Neutrophil (primary cell): ENCODE measurements at regions not wholly inside any gene's neighbourhood (a gene's known extent, or its start where the extent isn't known, plus 50 kb on each side); places are given as distances from the start of the nearest gene placed in this dataset.

ENCODE experiments used
- H3K27ac ChIP-seq: fragments of 200-600 bp; sonication (generic); 2 replicates; pipeline ENCODE4 v1.5.1; 2016; ENCODE audit warnings: mild to moderate bottlenecking, moderate library complexity
- H3K27me3 ChIP-seq: fragments of 200-600 bp; sonication (generic); 2 replicates; pipeline ENCODE4 v1.6.0; 2016; ENCODE audit warnings: mild to moderate bottlenecking
- H3K36me3 ChIP-seq: fragments of 200-600 bp; sonication (generic); 2 replicates; pipeline ENCODE4 v1.5.1; 2017
- H3K4me1 ChIP-seq, 2 experiments: fragments of 200-600 bp in 1 of 2; sonication (generic) in 1 of 2; 1 replicate in 1 of 2; 2 replicates in 1 of 2; pipeline versions ENCODE4 v1.5.1 to v1.6.1; 2013 to 2016; ENCODE audit warnings: low read depth in 1 of 2, low read length in 1 of 2, mild to moderate bottlenecking in 1 of 2, moderate library complexity in 1 of 2; ENCODE audit not compliant: control insufficient read depth in 1 of 2, insufficient read depth in 1 of 2
- H3K4me3 ChIP-seq, 2 experiments: fragments of 200-600 bp in 1 of 2; sonication (generic) in 1 of 2; 1 replicate in 1 of 2; 2 replicates in 1 of 2; pipeline ENCODE4 v1.5.1; 2013 to 2016; ENCODE audit warnings: low read depth in 1 of 2, low read length in 1 of 2, mild to moderate bottlenecking in 1 of 2, moderate library complexity in 1 of 2
- H3K9me3 ChIP-seq: fragments of 200-600 bp; sonication (generic); 2 replicates; pipeline ENCODE4 v1.5.1; 2016
- TF ChIP-seq, protein P1 (sequence below): fragments of 200-600 bp; sonication (generic); IDR thresholded peaks from 2 replicates; pipeline ENCODE4 v1.5.1; 2016; ENCODE audit warnings: antibody characterized with exemption

GRCh38 chr6:145026267-145026679, 709.0 kb downstream of the EPM2A start:
- TF ChIP-seq, protein P1, sequence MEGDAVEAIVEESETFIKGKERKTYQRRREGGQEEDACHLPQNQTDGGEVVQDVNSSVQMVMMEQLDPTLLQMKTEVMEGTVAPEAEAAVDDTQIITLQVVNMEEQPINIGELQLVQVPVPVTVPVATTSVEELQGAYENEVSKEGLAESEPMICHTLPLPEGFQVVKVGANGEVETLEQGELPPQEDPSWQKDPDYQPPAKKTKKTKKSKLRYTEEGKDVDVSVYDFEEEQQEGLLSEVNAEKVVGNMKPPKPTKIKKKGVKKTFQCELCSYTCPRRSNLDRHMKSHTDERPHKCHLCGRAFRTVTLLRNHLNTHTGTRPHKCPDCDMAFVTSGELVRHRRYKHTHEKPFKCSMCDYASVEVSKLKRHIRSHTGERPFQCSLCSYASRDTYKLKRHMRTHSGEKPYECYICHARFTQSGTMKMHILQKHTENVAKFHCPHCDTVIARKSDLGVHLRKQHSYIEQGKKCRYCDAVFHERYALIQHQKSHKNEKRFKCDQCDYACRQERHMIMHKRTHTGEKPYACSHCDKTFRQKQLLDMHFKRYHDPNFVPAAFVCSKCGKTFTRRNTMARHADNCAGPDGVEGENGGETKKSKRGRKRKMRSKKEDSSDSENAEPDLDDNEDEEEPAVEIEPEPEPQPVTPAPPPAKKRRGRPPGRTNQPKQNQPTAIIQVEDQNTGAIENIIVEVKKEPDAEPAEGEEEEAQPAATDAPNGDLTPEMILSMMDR, result no peak
- Histone ChIP-seq H3K27ac (no peak overlapping the region), H3K4me3 (no peak overlapping the region)

GRCh38 chr6:145028144-145028818, 707.0 kb downstream of the EPM2A start:
- Histone ChIP-seq H3K27me3 (no peaks in the 10 kb centered on the region), H3K4me1 (no peaks in the 10 kb centered on the region), H3K4me3 (no peak overlapping the region), H3K9me3 (no peaks in the 10 kb centered on the region), H3K36me3 (no peaks in the 10 kb centered on the region), H3K27ac (no peak overlapping the region)
- TF ChIP-seq, protein P1, result no peak

More at GRCh38 chr6:145026267-145026679, 709.0 kb downstream of the EPM2A start:
- H3K36me3 ChIP-seq, result no peaks in the 10 kb centered on the region
- no peaks in the 10 kb centered on the region for H3K4me1 ChIP-seq
- no peaks in the 10 kb centered on the region for H3K27me3 ChIP-seq
- no peaks in the 10 kb centered on the region for H3K9me3 ChIP-seq

- Histone ChIP-seq H3K4me3 (no peak overlapping the region), H3K4me1 (no peaks in the 10 kb centered on the region), H3K36me3 (no peaks in the 10 kb centered on the region), H3K27ac (no peak overlapping the region), H3K9me3 (no peaks in the 10 kb centered on the region), H3K27me3 (no peaks in the 10 kb centered on the region)
- TF ChIP-seq, protein P1, result no peak
These were observed 704.3 kb downstream of the EPM2A start for GRCh38 chr6:145031001-145031400.

GRCh38 chr6:145031962-145032361, 703.4 kb downstream of the EPM2A start:
- Histone ChIP-seq H3K27ac (no peak overlapping the region), H3K36me3 (no peaks in the 10 kb centered on the region), H3K27me3 (no peaks in the 10 kb centered on the region), H3K4me3 (no peak overlapping the region), H3K4me1 (no peaks in the 10 kb centered on the region), H3K9me3 (no peaks in the 10 kb centered on the region)
- TF ChIP-seq, protein P1, result no peak

DNA sequence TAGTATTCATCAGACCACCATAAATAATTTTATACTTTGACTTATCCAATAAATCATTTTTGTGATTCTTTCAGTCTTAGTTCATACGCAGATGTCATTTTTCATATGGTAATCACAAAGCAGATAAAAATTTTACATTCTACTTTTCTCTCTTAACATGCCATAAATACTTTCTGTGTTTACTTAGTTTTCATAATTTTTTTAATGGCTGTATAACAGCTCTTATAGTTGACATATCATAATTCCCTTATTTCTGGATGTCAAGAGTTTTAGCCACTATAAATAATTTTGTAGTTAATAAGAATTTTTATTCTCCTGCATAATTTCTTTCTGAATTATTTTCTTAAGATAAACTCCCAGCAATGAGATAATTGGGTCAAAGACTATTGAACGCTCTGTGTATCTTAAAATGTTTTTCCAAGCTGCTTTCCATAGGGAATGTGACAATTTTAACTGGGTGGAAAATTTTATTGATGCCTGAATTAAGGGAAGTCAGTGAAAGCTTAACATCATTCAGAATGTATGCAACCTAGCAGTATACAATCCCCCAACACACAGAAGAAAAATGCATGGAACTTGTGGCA, 702.7 kb downstream of the EPM2A start:
- Histone ChIP-seq H3K4me1 (no peaks in the 10 kb centered on the region), H3K27ac (no peak overlapping the region), H3K27me3 (no peaks in the 10 kb centered on the region), H3K9me3 (no peaks in the 10 kb centered on the region), H3K4me3 (no peak overlapping the region), H3K36me3 (no peaks in the 10 kb centered on the region)
- TF ChIP-seq, protein P1, result no peak
